ENCODE measurements at regions not wholly inside any gene's neighbourhood (a gene's known extent, or its start where the extent isn't known, plus 50 kb on each side); places are given as distances from the start of the nearest gene placed in this dataset.

GRCh38 chr1:170356585-170356984, 175.4 kb upstream of the GORAB start:
- Histone ChIP-seq H2BK5ac (ENCODE audit: low read length) (no peak overlapping the region), H4K8ac (ENCODE audit: low read depth, low read length) (no peak overlapping the region), H2BK12ac (ENCODE audit: low read length) (no peak overlapping the region), H2BK15ac (ENCODE audit: low read length) (no peak overlapping the region), H3K27ac (replicated peaks; ENCODE audit: low read length) (no peak overlapping the region), H3K18ac (ENCODE audit: low read length) (no peak overlapping the region), H3K4me3 (ENCODE audit: low read length in 2 of 2) (no peak overlapping the region), H3K14ac (ENCODE audit: low read length) (no peak overlapping the region), H3K4me1 (ENCODE audit: control insufficient read depth in 2 of 2, insufficient read depth in 1 of 2, low read depth in 1 of 2, low read length in 2 of 2) (no peaks in the 10 kb centered on the region), H3K79me1 (ENCODE audit: low read depth, low read length) (no peaks in the 10 kb centered on the region), H2BK120ac (ENCODE audit: low read depth, low read length) (no peak overlapping the region), H3K4ac (ENCODE audit: low read length) (no peak overlapping the region), H3K9ac (ENCODE audit: low read depth, low read length, poor library complexity) (no peak overlapping the region), H3K4me2 (ENCODE audit: insufficient read depth, low read length, poor library complexity, severe bottlenecking) (no peak overlapping the region), H4K91ac (ENCODE audit: low read depth, low read length, poor library complexity) (no peak overlapping the region), H3K36me3 (replicated peaks in 1 of 2; ENCODE audit: control insufficient read depth in 2 of 2, insufficient read depth in 2 of 2, low read length in 2 of 2) (no peaks in the 10 kb centered on the region), H3K9me3 (replicated peaks in 1 of 2; ENCODE audit: control insufficient read depth in 2 of 2, insufficient read depth in 1 of 2, low read depth in 1 of 2, low read length in 2 of 2) (no peaks in the 10 kb centered on the region), H3K27me3 (ENCODE audit: control insufficient read depth in 3 of 3, insufficient read depth in 3 of 3, low read depth in 1 of 3, low read length in 3 of 3) (no peaks in the 10 kb centered on the region), H2AK5ac (ENCODE audit: low read depth, low read length) (no peak overlapping the region), H3K23ac (ENCODE audit: low read depth, low read length, poor library complexity) (no peak overlapping the region), H2AFZ (ENCODE audit: low read length) (no peak overlapping the region)
- DNase-seq (ENCODE audit: low spot score) = no peak

GRCh38 chr1:170357750-170358149, 174.2 kb upstream of the GORAB start:
- no peak overlapping the region for H3K4ac ChIP-seq (ENCODE audit: low read length)
- WGBS, 2 donors (ENCODE audit: extremely low coverage in 2 of 2, insufficient read length in 2 of 2, insufficient replicate concordance in 1 of 2) = no CpG with 5 or more reads among the region's 1 CpG

GRCh38 chr1:170360601-170361000, 171.4 kb upstream of the GORAB start:
- Histone ChIP-seq H2AFZ (ENCODE audit: low read length) (no peak overlapping the region), H3K79me1 (ENCODE audit: low read depth, low read length) (no peaks in the 10 kb centered on the region), H3K18ac (ENCODE audit: low read length) (no peak overlapping the region), H4K91ac (ENCODE audit: low read depth, low read length, poor library complexity) (no peak overlapping the region), H3K9me3 (replicated peaks in 1 of 2; ENCODE audit: control insufficient read depth in 2 of 2, insufficient read depth in 1 of 2, low read depth in 1 of 2, low read length in 2 of 2) (no peaks in the 10 kb centered on the region), H2BK5ac (ENCODE audit: low read length) (no peak overlapping the region), H2AK5ac (ENCODE audit: low read depth, low read length) (no peak overlapping the region), H2BK15ac (ENCODE audit: low read length) (no peak overlapping the region), H3K4me1 (ENCODE audit: control insufficient read depth in 2 of 2, insufficient read depth in 1 of 2, low read depth in 1 of 2, low read length in 2 of 2) (no peaks in the 10 kb centered on the region), H3K4me3 (ENCODE audit: low read length in 2 of 2) (no peak overlapping the region), H3K36me3 (replicated peaks in 1 of 2; ENCODE audit: control insufficient read depth in 2 of 2, insufficient read depth in 2 of 2, low read length in 2 of 2) (no peaks in the 10 kb centered on the region), H4K8ac (ENCODE audit: low read depth, low read length) (no peak overlapping the region), H2BK12ac (ENCODE audit: low read length) (no peak overlapping the region), H3K4me2 (ENCODE audit: insufficient read depth, low read length, poor library complexity, severe bottlenecking) (no peak overlapping the region), H3K27ac (replicated peaks; ENCODE audit: low read length) (no peak overlapping the region), H3K23ac (ENCODE audit: low read depth, low read length, poor library complexity) (no peak overlapping the region), H3K9ac (ENCODE audit: low read depth, low read length, poor library complexity) (no peak overlapping the region), H3K14ac (ENCODE audit: low read length) (no peak overlapping the region), H3K27me3 (ENCODE audit: control insufficient read depth in 3 of 3, insufficient read depth in 3 of 3, low read depth in 1 of 3, low read length in 3 of 3) (no peaks in the 10 kb centered on the region), H3K4ac (ENCODE audit: low read length) (no peak overlapping the region), H2BK120ac (ENCODE audit: low read depth, low read length) (no peak overlapping the region)
- no CpG with 5 or more reads among the region's 3 CpGs for WGBS, 2 donors (ENCODE audit: extremely low coverage in 2 of 2, insufficient read length in 2 of 2, insufficient replicate concordance in 1 of 2)
- DNase-seq (ENCODE audit: low spot score) = no peak

More at GRCh38 chr1:170357750-170358149, 174.2 kb upstream of the GORAB start:
- Histone ChIP-seq H3K9me3 (replicated peaks in 1 of 2; ENCODE audit: control insufficient read depth in 2 of 2, insufficient read depth in 1 of 2, low read depth in 1 of 2, low read length in 2 of 2) (no peaks in the 10 kb centered on the region), H3K18ac (ENCODE audit: low read length) (no peak overlapping the region), H3K79me1 (ENCODE audit: low read depth, low read length) (no peaks in the 10 kb centered on the region), H3K27me3 (ENCODE audit: control insufficient read depth in 3 of 3, insufficient read depth in 3 of 3, low read depth in 1 of 3, low read length in 3 of 3) (no peaks in the 10 kb centered on the region), H4K91ac (ENCODE audit: low read depth, low read length, poor library complexity) (no peak overlapping the region), H3K4me2 (ENCODE audit: insufficient read depth, low read length, poor library complexity, severe bottlenecking) (no peak overlapping the region), H2BK15ac (ENCODE audit: low read length) (no peak overlapping the region), H3K36me3 (replicated peaks in 1 of 2; ENCODE audit: control insufficient read depth in 2 of 2, insufficient read depth in 2 of 2, low read length in 2 of 2) (no peaks in the 10 kb centered on the region), H2BK5ac (ENCODE audit: low read length) (no peak overlapping the region), H3K9ac (ENCODE audit: low read depth, low read length, poor library complexity) (no peak overlapping the region), H2AK5ac (ENCODE audit: low read depth, low read length) (no peak overlapping the region), H4K8ac (ENCODE audit: low read depth, low read length) (no peak overlapping the region), H2BK12ac (ENCODE audit: low read length) (no peak overlapping the region), H3K4me1 (ENCODE audit: control insufficient read depth in 2 of 2, insufficient read depth in 1 of 2, low read depth in 1 of 2, low read length in 2 of 2) (no peaks in the 10 kb centered on the region), H3K27ac (replicated peaks; ENCODE audit: low read length) (no peak overlapping the region), H2BK120ac (ENCODE audit: low read depth, low read length) (no peak overlapping the region), H3K23ac (ENCODE audit: low read depth, low read length, poor library complexity) (no peak overlapping the region), H3K4me3 (ENCODE audit: low read length in 2 of 2) (no peak overlapping the region), H3K14ac (ENCODE audit: low read length) (no peak overlapping the region), H2AFZ (ENCODE audit: low read length) (no peak overlapping the region)
- DNase-seq (ENCODE audit: low spot score) = no peak

DNA sequence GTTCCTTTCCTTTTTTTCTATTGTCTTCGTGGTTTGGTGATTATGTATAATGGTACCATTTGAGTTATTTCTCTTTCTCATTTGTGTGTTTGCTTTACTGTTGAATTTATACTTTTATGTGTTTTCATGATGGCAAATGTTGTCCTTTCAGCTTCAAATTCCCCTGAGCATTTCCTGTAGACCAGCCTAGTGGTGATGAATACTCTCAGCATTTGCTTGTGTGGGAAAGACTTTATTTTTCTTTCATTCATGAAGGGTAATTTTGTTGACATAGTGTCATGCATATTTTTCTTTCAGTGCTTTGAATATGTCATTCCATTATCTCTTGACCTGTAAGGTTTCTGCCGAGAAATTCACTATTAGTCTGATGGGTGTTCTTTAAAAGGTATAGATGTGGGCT, 166.6 kb upstream of the GORAB start:
- Histone ChIP-seq H3K23ac (ENCODE audit: low read depth, low read length, poor library complexity) (no peak overlapping the region), H3K9me3 (replicated peaks in 1 of 2; ENCODE audit: control insufficient read depth in 2 of 2, insufficient read depth in 1 of 2, low read depth in 1 of 2, low read length in 2 of 2) (no peaks in the 10 kb centered on the region), H3K4me3 (ENCODE audit: low read length in 2 of 2) (no peak overlapping the region), H2AFZ (ENCODE audit: low read length) (no peak overlapping the region), H3K4me2 (ENCODE audit: insufficient read depth, low read length, poor library complexity, severe bottlenecking) (no peak overlapping the region), H3K27ac (replicated peaks; ENCODE audit: low read length) (no peak overlapping the region), H2BK15ac (ENCODE audit: low read length) (no peak overlapping the region), H3K9ac (ENCODE audit: low read depth, low read length, poor library complexity) (no peak overlapping the region), H3K14ac (ENCODE audit: low read length) (no peak overlapping the region), H2BK120ac (ENCODE audit: low read depth, low read length) (no peak overlapping the region), H3K79me1 (ENCODE audit: low read depth, low read length) (no peaks in the 10 kb centered on the region), H3K27me3 (ENCODE audit: control insufficient read depth in 3 of 3, insufficient read depth in 3 of 3, low read depth in 1 of 3, low read length in 3 of 3) (no peaks in the 10 kb centered on the region), H4K8ac (ENCODE audit: low read depth, low read length) (no peak overlapping the region), H2AK5ac (ENCODE audit: low read depth, low read length) (no peak overlapping the region), H3K18ac (ENCODE audit: low read length) (no peak overlapping the region), H4K91ac (ENCODE audit: low read depth, low read length, poor library complexity) (no peak overlapping the region), H3K4ac (ENCODE audit: low read length) (no peak overlapping the region), H2BK5ac (ENCODE audit: low read length) (no peak overlapping the region), H3K36me3 (replicated peaks in 1 of 2; ENCODE audit: control insufficient read depth in 2 of 2, insufficient read depth in 2 of 2, low read length in 2 of 2) (no peaks in the 10 kb centered on the region), H3K4me1 (ENCODE audit: control insufficient read depth in 2 of 2, insufficient read depth in 1 of 2, low read depth in 1 of 2, low read length in 2 of 2) (no peaks in the 10 kb centered on the region), H2BK12ac (ENCODE audit: low read length) (no peak overlapping the region)
- DNase-seq (ENCODE audit: low spot score) = no peak
- WGBS, 2 donors (ENCODE audit: extremely low coverage in 2 of 2, insufficient read length in 2 of 2, insufficient replicate concordance in 1 of 2) = no CpG with 5 or more reads among the region's 2 CpGs

Data from neuronal stem cell (in vitro differentiated cells).